H1 (cell line): ENCODE measurements at regions not wholly inside any gene's neighbourhood (a gene's known extent, or its start where the extent isn't known, plus 50 kb on each side); places are given as distances from the start of the nearest gene placed in this dataset.

Experiments
- CTCF ChIA-PET: fragments of 300-600 bp; sonication (Branson Sonifier 250); formaldehyde crosslinking; loops from one replicate; lab custom pipeline; 2021; ENCODE audit not compliant: partially characterized antibody; lab: Charles Lee
- POLR2A ChIA-PET: fragments of 300-600 bp; sonication (Branson Sonifier 250); formaldehyde crosslinking; loops from one replicate; lab custom pipeline; 2021; ENCODE audit warnings: inconsistent platforms; ENCODE audit not compliant: partially characterized antibody; lab: Charles Lee
- DNase-seq, 2 experiments: peaks; one replicate each; pipeline versions ENCODE4 v3.0.0 to v3.0.0-alpha.2; 2010 to 2022; ENCODE audit warnings: low spot score in 2 of 2, low read depth in 1 of 2, mixed read lengths in 1 of 2
- FAIRE-seq: peaks from 2 replicates; lab custom pipeline; 2011; peaks lifted over from hg19 to GRCh38; lab: Jason Lieb, UNC
- H2AFZ ChIP-seq: 2 replicates; pipeline ENCODE4 v1.8.1; 2012; ENCODE audit warnings: low read length, inconsistent platforms
- H2AK5ac ChIP-seq: 2 replicates; pipeline ENCODE4 v1.6.1; 2013; ENCODE audit warnings: low read depth, low read length
- H2BK120ac ChIP-seq: replicated peaks from 2 replicates; pipeline ENCODE3; 2013; ENCODE audit warnings: low read depth, low read length, inconsistent platforms
- H2BK12ac ChIP-seq: 2 replicates; pipeline ENCODE4 v1.6.1; 2013; ENCODE audit warnings: low read depth, low read length
- H2BK15ac ChIP-seq: 2 replicates; pipeline ENCODE4 v1.6.1; 2013; ENCODE audit warnings: low read length
- H2BK20ac ChIP-seq: 2 replicates; pipeline ENCODE4 v1.6.1; 2013; ENCODE audit warnings: low read length
- H2BK5ac ChIP-seq: 2 replicates; pipeline ENCODE4 v1.6.1; 2013; ENCODE audit warnings: low read depth, low read length
- H3K14ac ChIP-seq: 2 replicates; pipeline ENCODE4 v1.6.1; 2013; ENCODE audit warnings: inconsistent platforms; ENCODE audit not compliant: insufficient read length
- H3K18ac ChIP-seq: 2 replicates; pipeline ENCODE4 v1.6.1; 2013; ENCODE audit warnings: low read length; ENCODE audit errors: extremely low read depth
- H3K23ac ChIP-seq: 2 replicates; pipeline ENCODE4 v1.6.1; 2013; ENCODE audit warnings: inconsistent platforms; ENCODE audit not compliant: insufficient read length
- H3K23me2 ChIP-seq: 2 replicates; pipeline ENCODE4 v1.6.1; 2013; ENCODE audit warnings: low read depth, low read length
- H3K27ac ChIP-seq: 2 replicates; pipeline ENCODE4 v1.6.1; 2011; ENCODE audit warnings: low read depth, low read length, inconsistent platforms
- H3K27me3 ChIP-seq, 4 experiments: replicated peaks in 1 of 4; 1 replicate in 1 of 4; 2 replicates in 3 of 4; pipeline versions ENCODE4 v1.6.1 to v1.8.1; 2011 to 2013; ENCODE audit warnings: low read length in 3 of 4, mild to moderate bottlenecking in 3 of 4, inconsistent platforms in 2 of 4, mixed read lengths in 2 of 4, moderate library complexity in 1 of 4; ENCODE audit not compliant: control insufficient read depth in 3 of 4, insufficient read depth in 3 of 4; ENCODE audit errors: extremely low read depth in 1 of 4
- H3K36me3 ChIP-seq, 4 experiments: 2 replicates each; pipeline versions ENCODE4 v1.6.1 to v1.8.1; 2011 to 2013; ENCODE audit warnings: mild to moderate bottlenecking in 4 of 4, low read length in 3 of 4, moderate library complexity in 2 of 4, control low read depth in 1 of 4, inconsistent platforms in 1 of 4; ENCODE audit not compliant: insufficient read depth in 4 of 4, control insufficient read depth in 2 of 4
- H3K4ac ChIP-seq: replicated peaks from 2 replicates; pipeline ENCODE3; 2013; ENCODE audit warnings: low read length, low read depth, mixed read lengths, inconsistent platforms; ENCODE audit not compliant: insufficient read length
- H3K4me1 ChIP-seq, 4 experiments: replicated peaks in 1 of 4; 1 replicate in 1 of 4; 2 replicates in 3 of 4; pipeline versions ENCODE4 v1.6.1 to v1.8.1; 2011 to 2013; ENCODE audit warnings: low read length in 3 of 4, inconsistent platforms in 2 of 4, mixed read lengths in 1 of 4; ENCODE audit not compliant: insufficient read depth in 4 of 4, control insufficient read depth in 3 of 4
- H3K4me2 ChIP-seq, 2 experiments: 2 replicates each; pipeline versions ENCODE4 v1.6.1 to v1.8.1; 2011 to 2013; ENCODE audit warnings: low read depth in 2 of 2, low read length in 2 of 2, control low read depth in 1 of 2, inconsistent platforms in 1 of 2, mild to moderate bottlenecking in 1 of 2; ENCODE audit not compliant: insufficient read depth in 1 of 2
- H3K4me3 ChIP-seq, 4 experiments: fragments of 200-600, 300-600 bp in 1 of 4; sonication (generic), shearing (Covaris generic), sonication (Bioruptor Twin) in 1 of 4; 2 replicates each; pipeline versions ENCODE4 v1.5.1 to v1.8.1; 2011 to 2016; ENCODE audit warnings: low read length in 4 of 4, low read depth in 3 of 4, control low read depth in 2 of 4, inconsistent platforms in 2 of 4, mild to moderate bottlenecking in 2 of 4, mixed read lengths in 1 of 4, moderate library complexity in 1 of 4; ENCODE audit not compliant: insufficient read depth in 2 of 4; ENCODE audit errors: extremely low read depth in 1 of 4
- H3K56ac ChIP-seq: replicated peaks from 2 replicates; pipeline ENCODE3; 2013; ENCODE audit warnings: low read depth, mild to moderate bottlenecking, mixed read lengths, low read length, inconsistent platforms; ENCODE audit not compliant: insufficient read length
- H3K79me1 ChIP-seq: 2 replicates; pipeline ENCODE4 v1.6.1; 2013; ENCODE audit warnings: low read depth, low read length, control low read depth
- H3K79me2 ChIP-seq, 2 experiments: 2 replicates each; pipeline versions ENCODE4 v1.6.1 to v1.8.1; 2012 to 2013; ENCODE audit warnings: low read length in 2 of 2, mild to moderate bottlenecking in 2 of 2, inconsistent platforms in 1 of 2; ENCODE audit not compliant: insufficient read depth in 2 of 2, control insufficient read depth in 1 of 2
- H3K9ac ChIP-seq, 4 experiments: replicated peaks in 1 of 4; 1 replicate in 1 of 4; 2 replicates in 3 of 4; pipeline versions ENCODE4 v1.6.1 to v1.8.1; 2011 to 2013; ENCODE audit warnings: low read depth in 3 of 4, low read length in 3 of 4, control low read depth in 2 of 4, mild to moderate bottlenecking in 2 of 4, moderate library complexity in 2 of 4, inconsistent platforms in 1 of 4; ENCODE audit errors: extremely low read depth in 1 of 4
- H3K9me3 ChIP-seq, 2 experiments: 2 replicates each; pipeline versions ENCODE4 v1.6.1 to v1.8.1; 2012 to 2013; ENCODE audit warnings: mild to moderate bottlenecking in 2 of 2, moderate library complexity in 2 of 2, control low read depth in 1 of 2, inconsistent platforms in 1 of 2, low read depth in 1 of 2, low read length in 1 of 2, mixed read lengths in 1 of 2; ENCODE audit not compliant: insufficient read depth in 2 of 2
- H4K20me1 ChIP-seq, 2 experiments: replicated peaks in 1 of 2; 2 replicates each; pipeline versions ENCODE3 to v1.8.1; 2011 to 2013; ENCODE audit warnings: inconsistent platforms in 2 of 2, low read length in 2 of 2, mild to moderate bottlenecking in 1 of 2; ENCODE audit not compliant: insufficient read depth in 2 of 2, control insufficient read depth in 1 of 2
- H4K5ac ChIP-seq: 2 replicates; pipeline ENCODE4 v1.6.1; 2013; ENCODE audit warnings: low read length, low read depth, mixed read lengths, inconsistent platforms; ENCODE audit not compliant: insufficient read length
- H4K8ac ChIP-seq: 2 replicates; pipeline ENCODE4 v1.8.0; 2013; ENCODE audit warnings: mild to moderate bottlenecking, moderate library complexity, low read length, inconsistent platforms; ENCODE audit not compliant: insufficient read depth; ENCODE audit errors: extremely low read depth
- H4K91ac ChIP-seq: replicated peaks from 2 replicates; pipeline ENCODE3; 2013; ENCODE audit warnings: low read length, mixed read lengths, inconsistent platforms; ENCODE audit not compliant: insufficient read length
- CTCF ChIP-seq, 3 experiments: IDR thresholded peaks; 1 replicate in 2 of 3; 2 replicates in 1 of 3; pipeline versions ENCODE4 v1.5.1 to v1.6.1; 2011; ENCODE audit warnings: low read length in 3 of 3, mild to moderate bottlenecking in 3 of 3, inconsistent platforms in 2 of 3, low read depth in 1 of 3, moderate library complexity in 1 of 3; ENCODE audit not compliant: insufficient read depth in 1 of 3; ENCODE audit errors: control extremely low read depth in 1 of 3
- KDM4A ChIP-seq: IDR thresholded peaks from one replicate; pipeline ENCODE4 v1.7.1; 2012; ENCODE audit warnings: low read depth, mild to moderate bottlenecking, moderate library complexity, low read length, inconsistent platforms; ENCODE audit not compliant: severe bottlenecking
- KDM5A ChIP-seq: fragments of 200-600 bp; IDR thresholded peaks from 2 replicates; pipeline ENCODE4 v1.7.1; 2012; ENCODE audit warnings: mild to moderate bottlenecking, low read length, inconsistent platforms, mixed read lengths
- SP1 ChIP-seq: IDR thresholded peaks from 2 replicates; pipeline ENCODE4 v1.6.1; 2011; ENCODE audit warnings: low read depth, low read length
- TBP ChIP-seq: IDR thresholded peaks from 2 replicates; pipeline ENCODE4 v1.6.1; 2011; ENCODE audit warnings: low read depth, low read length, improper control_type of control experiment

GRCh38 chr13:63896321-63896720 is 2480.7 kb upstream of the PCDH20 start:
- CTCF ChIA-PET: interaction anchor here (0.7 kb wide), 1 partner anchor 381 kb away, joined by 3 read pairs; no protein-coding TSS in a partner anchor
- DNase-seq (no peak), FAIRE-seq (no peak)
- Histone ChIP-seq H3K23ac (no peak overlapping the region), H3K9ac (no peak overlapping the region), H3K27ac (no peak overlapping the region), H4K8ac (no peak overlapping the region), H3K18ac (no peak overlapping the region), H3K27me3 (no peaks in the 10 kb centered on the region), H2BK12ac (no peak overlapping the region), H3K4ac (no peak overlapping the region), H2BK15ac (no peak overlapping the region), H3K4me3 (no peak overlapping the region), H4K20me1 (no peaks in the 10 kb centered on the region), H3K14ac (no peak overlapping the region), H3K79me1 (no peaks in the 10 kb centered on the region), H3K23me2 (no peaks in the 10 kb centered on the region), H2BK120ac (no peak overlapping the region), H3K36me3 (no peaks in the 10 kb centered on the region), H2AK5ac (no peak overlapping the region), H3K79me2 (no peaks in the 10 kb centered on the region), H3K4me2 (no peak overlapping the region), H3K4me1 (no peaks in the 10 kb centered on the region)
- TF ChIP-seq KDM4A (no peak), SP1 (no peak), CTCF (IDR thresholded peaks at IDR 0.05; ENCODE audit: control extremely low read depth in 1 of 3, insufficient read depth in 1 of 3, low read depth in 1 of 3, low read length in 3 of 3) (no peak), KDM5A (no peak), TBP (no peak)
- TF ChIP-seq, all 59 proteins: peak for 0
- Histone ChIP-seq H2AFZ (no peak overlapping the region), H3K56ac (no peak overlapping the region), H4K91ac (no peak overlapping the region), H3K9me3 (no peaks in the 10 kb centered on the region), H2BK20ac (no peak overlapping the region), H4K5ac (no peak overlapping the region), H2BK5ac (no peak overlapping the region)
- POLR2A ChIA-PET: no interaction called here
